Stimulated activated naive B cell treated with anti-CD40 and anti-IgM and Interleukin-4, amounts not matched to agents 10 μg/mL and 1 μg/mL and 100 μg/mL, for 72 hours (primary cell): ENCODE measurements at regions not wholly inside any gene's neighbourhood (a gene's known extent, or its start where the extent isn't known, plus 50 kb on each side); places are given as distances from the start of the nearest gene placed in this dataset.

Source experiments
- ATAC-seq, 2 donors: fragments of 150-1000 bp; cut with Tn5 transposase; replicated peaks; 2 replicates each; pipeline ENCODE4 v1.10.0; 2021; ENCODE audit warnings: moderate library complexity in 1 of 2
- DNase-seq: peaks from one replicate; pipeline ENCODE4 v3.0.0; 2021
- H3K27ac Mint-ChIP-seq: one replicate; pipeline ENCODE4 v1.8.0; 2022; ENCODE audit warnings: mild to moderate bottlenecking, mixed read lengths
- H3K27me3 Mint-ChIP-seq, 2 donors: one replicate each; pipeline ENCODE4 v1.8.0; 2022; ENCODE audit warnings: mixed read lengths in 2 of 2
- H3K36me3 Mint-ChIP-seq, 2 donors: one replicate each; pipeline ENCODE4 v1.8.0; 2022; ENCODE audit warnings: mixed read lengths in 2 of 2, mild to moderate bottlenecking in 1 of 2
- H3K4me1 Mint-ChIP-seq, 2 donors: one replicate each; pipeline ENCODE4 v1.8.0; 2022; ENCODE audit warnings: mixed read lengths in 2 of 2, mild to moderate bottlenecking in 1 of 2
- H3K4me3 Mint-ChIP-seq, 2 donors: one replicate each; pipeline ENCODE4 v1.8.0; 2022; ENCODE audit warnings: mild to moderate bottlenecking in 2 of 2, mixed read lengths in 2 of 2, moderate library complexity in 1 of 2
- H3K9me3 Mint-ChIP-seq, 2 donors: one replicate each; pipeline ENCODE4 v1.8.0; 2022; ENCODE audit warnings: mixed read lengths in 2 of 2, mild to moderate bottlenecking in 1 of 2

DNA sequence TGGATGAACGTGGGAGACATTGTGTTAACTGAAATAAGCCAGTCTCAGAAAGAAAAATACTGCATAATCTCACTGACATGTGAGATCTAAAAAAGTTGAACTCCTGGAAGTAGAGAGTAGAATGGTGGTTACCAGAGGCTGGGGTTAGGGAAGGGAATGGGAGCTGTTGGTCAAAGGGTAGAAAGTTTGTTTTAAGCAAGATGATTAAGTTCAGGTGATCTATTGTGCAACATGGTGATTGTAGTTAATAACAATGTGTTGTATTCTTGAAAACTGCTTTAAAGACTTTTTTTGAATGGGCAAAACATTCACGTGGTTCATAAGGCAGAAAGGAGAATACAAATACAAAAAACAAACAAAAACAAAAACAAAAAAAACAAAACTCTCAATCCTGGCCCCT is 460.4 kb upstream of the TBX3 start:
- Mint-ChIP-seq H3K9me3 (peaks cover 9% of the 10 kb centered on the region in 2 donors), H3K4me1 (no peaks in the 10 kb centered on the region), H3K4me3 (no peak overlapping the region), H3K36me3 (no peaks in the 10 kb centered on the region), H3K27ac (no peak overlapping the region), H3K27me3 (peaks cover 0 to 6% of the 10 kb centered on the region in 2 donors)
- ATAC-seq (no peak), DNase-seq (no peak)

DNA sequence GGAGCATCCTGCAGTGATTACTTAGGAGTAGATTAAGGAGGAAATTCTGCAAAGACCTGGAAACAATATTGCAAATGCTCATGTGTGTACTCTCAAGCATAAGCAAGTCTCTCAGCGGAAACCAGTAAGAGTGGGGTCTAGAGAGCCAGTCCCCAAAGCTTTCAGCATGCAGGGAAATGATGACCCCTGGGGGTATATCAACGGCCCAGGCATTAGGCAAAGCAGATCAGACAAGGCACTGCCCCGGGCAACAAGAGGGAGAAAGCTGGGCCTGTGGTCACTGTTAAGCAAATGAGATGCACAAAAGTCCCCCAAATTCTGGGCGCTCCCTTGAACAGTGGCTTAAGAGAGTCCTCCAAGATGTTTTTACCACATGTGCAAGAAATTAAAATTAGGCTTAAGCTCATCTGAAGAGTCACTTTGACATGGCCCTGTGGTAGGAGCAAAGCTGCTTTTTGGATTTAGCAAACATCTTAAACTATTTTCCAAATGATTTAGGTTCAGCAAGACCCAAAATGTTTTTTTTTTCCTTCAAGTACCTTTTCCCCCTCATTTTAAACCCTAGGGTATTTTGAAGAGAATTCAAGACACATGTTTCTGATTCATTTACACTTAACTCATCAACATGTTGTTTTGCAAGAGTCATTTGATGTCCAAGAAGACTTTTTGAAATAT is 457.1 kb upstream of the TBX3 start:
- H3K27me3 Mint-ChIP-seq, result peaks cover 0 to 9% of the 10 kb centered on the region in 2 donors
- DNase-seq, result no peak

DNA sequence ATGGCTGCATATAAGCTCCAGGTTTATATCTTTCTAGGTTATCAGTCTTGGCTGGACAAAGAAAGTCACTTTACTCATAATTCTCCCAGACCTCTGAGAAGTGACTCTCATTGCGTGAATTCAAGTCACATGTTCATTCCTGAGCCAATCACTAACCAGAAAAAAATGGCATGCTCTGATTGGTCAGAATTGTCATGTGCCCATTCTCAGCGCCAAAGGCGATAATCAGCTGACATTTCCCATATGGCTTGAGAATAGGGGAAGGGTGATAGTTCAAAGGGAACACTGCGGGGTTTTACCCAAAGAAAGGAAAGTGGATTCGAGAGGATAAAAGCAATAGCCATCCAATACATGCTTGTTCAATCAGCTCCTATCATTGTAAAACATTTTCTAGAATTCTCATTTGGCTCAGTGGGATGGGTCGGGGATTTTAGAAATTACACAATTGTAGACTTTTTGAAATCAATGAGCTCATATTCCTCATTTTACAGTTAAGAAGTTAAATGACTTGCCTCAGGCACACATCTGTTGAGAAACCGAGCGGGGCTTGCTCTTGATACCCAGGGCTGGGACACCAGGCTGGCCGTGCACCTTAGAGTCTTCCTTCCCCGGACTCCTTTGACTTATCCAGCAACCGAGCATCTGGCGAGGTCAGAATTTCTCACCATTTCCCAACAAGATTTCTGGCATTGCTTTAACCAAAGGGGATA is 454.0 kb upstream of the TBX3 start:
- DNase-seq, result no peak
- no peak overlapping the region for H3K27ac Mint-ChIP-seq
- ATAC-seq, result no peak
- H3K9me3 Mint-ChIP-seq, result peaks cover 3 to 7% of the 10 kb centered on the region in 2 donors
- H3K4me3 Mint-ChIP-seq, result no peak overlapping the region
- no peaks in the 10 kb centered on the region for H3K36me3 Mint-ChIP-seq
- H3K4me1 Mint-ChIP-seq, result no peaks in the 10 kb centered on the region
- peaks cover 0 to 9% of the 10 kb centered on the region in 2 donors for H3K27me3 Mint-ChIP-seq

More for the DNA sequence above, 457.1 kb upstream of the TBX3 start:
- ATAC-seq, result no peak
- Mint-ChIP-seq H3K9me3 (peaks cover 3 to 13% of the 10 kb centered on the region in 2 donors), H3K4me3 (no peak overlapping the region), H3K4me1 (no peaks in the 10 kb centered on the region), H3K36me3 (no peaks in the 10 kb centered on the region), H3K27ac (no peak overlapping the region)

DNA sequence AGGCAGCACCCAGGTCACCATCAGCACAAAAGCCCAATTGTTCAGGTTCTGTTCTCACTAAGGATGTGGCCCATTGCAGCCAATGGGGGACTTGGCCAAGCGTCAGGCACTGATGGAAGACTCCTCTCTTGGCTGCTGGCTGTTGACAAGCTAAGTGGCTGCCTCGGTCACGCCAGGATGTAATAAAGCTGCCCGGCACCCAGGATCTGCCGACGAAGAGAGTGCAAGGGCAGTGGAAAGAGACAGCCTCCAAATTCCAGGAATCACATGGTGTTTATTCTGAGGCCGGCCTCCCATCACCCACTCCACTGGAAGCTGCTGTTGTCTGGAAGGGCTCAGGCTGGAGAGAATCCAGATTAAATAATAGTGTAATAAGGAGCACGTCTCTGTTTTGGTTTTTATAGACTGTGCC is 451.8 kb upstream of the TBX3 start:
- peaks cover 0 to 9% of the 10 kb centered on the region in 2 donors for H3K27me3 Mint-ChIP-seq
- no peak overlapping the region for H3K27ac Mint-ChIP-seq
- no peaks in the 10 kb centered on the region for H3K36me3 Mint-ChIP-seq
- no peak for DNase-seq
- ATAC-seq, result no peak
- no peaks in the 10 kb centered on the region for H3K4me1 Mint-ChIP-seq
- peaks cover 3 to 7% of the 10 kb centered on the region in 2 donors for H3K9me3 Mint-ChIP-seq
- no peak overlapping the region for H3K4me3 Mint-ChIP-seq

DNA sequence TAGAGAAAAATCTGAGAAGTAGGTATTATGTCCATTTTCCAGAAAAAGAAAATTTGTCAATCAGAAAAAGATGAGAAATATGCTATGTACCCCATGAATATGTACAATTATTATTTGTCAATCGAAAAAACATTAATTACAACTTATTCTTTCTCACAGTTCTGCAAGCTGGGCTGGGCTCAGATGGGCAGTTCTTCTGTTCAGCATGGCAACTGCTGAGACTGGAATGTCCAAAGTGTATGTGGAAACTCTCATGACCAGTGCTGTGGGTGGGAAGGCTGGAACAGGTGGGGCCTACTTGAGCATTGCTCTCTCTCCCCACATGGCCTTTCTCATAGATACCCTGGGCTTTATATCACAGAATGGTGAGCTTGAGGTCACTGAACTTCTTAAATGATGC is 450.3 kb upstream of the TBX3 start:
- no peaks in the 10 kb centered on the region for H3K4me1 Mint-ChIP-seq
- H3K9me3 Mint-ChIP-seq, result peaks cover 3 to 9% of the 10 kb centered on the region in 2 donors
- ATAC-seq (no peak), DNase-seq (no peak)
- H3K36me3 Mint-ChIP-seq, result no peaks in the 10 kb centered on the region
- no peak overlapping the region for H3K27ac Mint-ChIP-seq
- H3K4me3 Mint-ChIP-seq, result no peak overlapping the region
- H3K27me3 Mint-ChIP-seq, result peaks cover 0 to 9% of the 10 kb centered on the region in 2 donors

DNA sequence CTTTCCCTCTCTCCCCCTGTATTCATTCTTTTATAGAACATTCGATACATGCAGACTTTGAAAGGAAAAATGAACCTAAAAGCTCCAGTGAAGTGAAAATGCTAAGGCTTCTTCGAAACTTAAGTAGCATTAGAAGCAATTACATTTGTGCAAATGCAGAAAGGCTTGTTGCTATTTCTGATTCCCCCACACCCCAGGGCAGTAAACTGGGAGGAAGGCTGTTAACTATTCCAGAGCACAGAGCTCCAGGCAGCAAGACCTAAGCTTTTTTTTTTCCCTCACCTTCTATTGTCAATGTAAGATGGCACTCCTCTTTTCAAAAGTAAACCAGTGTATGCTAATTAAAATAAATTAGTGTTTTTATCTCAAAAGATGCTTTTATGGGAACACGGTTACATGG is 448.9 kb upstream of the TBX3 start:
- H3K9me3 Mint-ChIP-seq, result peaks cover 3 to 7% of the 10 kb centered on the region in 2 donors
- no peak for DNase-seq
- H3K36me3 Mint-ChIP-seq, result no peaks in the 10 kb centered on the region
- no peak overlapping the region for H3K27ac Mint-ChIP-seq
- ATAC-seq, result no peak
- peaks cover 0 to 9% of the 10 kb centered on the region in 2 donors for H3K27me3 Mint-ChIP-seq
- H3K4me1 Mint-ChIP-seq, result no peaks in the 10 kb centered on the region
- no peak overlapping the region for H3K4me3 Mint-ChIP-seq

DNA sequence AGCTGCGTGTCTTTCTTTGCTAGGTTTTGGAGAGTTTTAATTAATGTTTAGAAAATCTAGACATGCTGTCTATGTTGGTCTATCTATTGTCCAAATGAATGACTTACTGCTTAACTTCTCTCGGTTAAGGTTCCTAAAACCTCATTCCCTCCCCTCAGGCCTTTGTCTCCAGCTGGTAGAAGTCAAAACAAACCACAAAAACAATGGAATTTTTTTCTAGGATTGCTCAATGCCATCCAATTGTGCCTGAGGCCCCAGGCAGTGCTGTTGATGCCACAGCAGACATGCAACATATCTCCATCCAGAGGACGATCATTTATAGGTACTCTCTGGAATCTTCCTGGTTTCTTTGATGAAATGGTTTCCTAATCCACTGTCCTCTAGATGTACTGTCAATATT is 448.2 kb upstream of the TBX3 start:
- Mint-ChIP-seq H3K27me3 (peaks cover 0 to 9% of the 10 kb centered on the region in 2 donors), H3K4me1 (no peaks in the 10 kb centered on the region), H3K27ac (no peak overlapping the region), H3K4me3 (no peak overlapping the region), H3K36me3 (no peaks in the 10 kb centered on the region), H3K9me3 (peaks cover 0 to 4% of the 10 kb centered on the region in 2 donors)
- DNase-seq (no peak), ATAC-seq (no peak)

DNA sequence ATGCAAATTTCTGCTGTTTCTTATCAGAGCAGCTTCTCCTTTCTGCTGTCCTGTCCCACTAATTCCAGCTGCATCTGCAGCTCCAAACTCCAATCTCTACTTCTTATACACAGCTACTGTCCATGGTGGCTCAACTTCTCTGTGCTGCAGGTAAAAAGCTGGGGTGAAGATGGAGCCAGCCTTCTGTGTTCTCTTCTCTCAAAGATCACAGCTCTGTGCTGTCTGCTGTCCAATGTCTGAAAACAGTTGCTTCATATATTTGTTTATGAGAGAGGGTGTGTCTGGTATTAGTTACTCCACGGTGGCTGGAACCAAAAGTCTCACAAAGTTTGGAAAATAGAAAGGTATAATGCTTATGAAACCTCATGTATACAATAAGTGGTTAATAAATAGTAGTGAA is 445.8 kb upstream of the TBX3 start:
- peaks cover 0 to 3% of the 10 kb centered on the region in 2 donors for H3K9me3 Mint-ChIP-seq
- DNase-seq, result no peak
- H3K36me3 Mint-ChIP-seq, result no peaks in the 10 kb centered on the region
- no peaks in the 10 kb centered on the region for H3K4me1 Mint-ChIP-seq
- ATAC-seq, result no peak
- no peak overlapping the region for H3K4me3 Mint-ChIP-seq
- H3K27me3 Mint-ChIP-seq, result no peaks in the 10 kb centered on the region
- no peak overlapping the region for H3K27ac Mint-ChIP-seq

DNA sequence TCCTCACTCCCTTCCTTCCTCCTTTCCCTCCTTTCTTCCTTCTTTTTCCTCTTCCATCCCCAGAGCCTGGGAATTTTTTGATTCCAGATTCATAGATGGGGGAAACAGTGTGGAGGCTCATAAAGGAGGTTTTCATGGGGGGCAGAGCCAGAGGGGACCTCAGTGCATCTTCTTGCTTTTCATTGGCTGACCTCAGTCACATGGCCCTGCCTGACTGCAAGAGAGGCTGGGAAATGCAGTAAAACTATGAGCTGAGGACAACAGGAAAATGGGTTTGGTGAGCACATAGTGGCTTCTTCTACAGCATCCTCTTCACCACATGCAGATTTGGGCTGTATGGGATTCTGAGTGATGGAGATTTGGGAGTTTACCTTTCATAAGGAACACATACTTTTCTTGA is 437.1 kb upstream of the TBX3 start:
- ATAC-seq (no peak), DNase-seq (no peak)
- Mint-ChIP-seq H3K27ac (no peak overlapping the region), H3K9me3 (peaks cover 11 to 19% of the 10 kb centered on the region in 2 donors), H3K4me1 (no peaks in the 10 kb centered on the region), H3K4me3 (no peak overlapping the region), H3K27me3 (no peaks in the 10 kb centered on the region), H3K36me3 (no peaks in the 10 kb centered on the region)

DNA sequence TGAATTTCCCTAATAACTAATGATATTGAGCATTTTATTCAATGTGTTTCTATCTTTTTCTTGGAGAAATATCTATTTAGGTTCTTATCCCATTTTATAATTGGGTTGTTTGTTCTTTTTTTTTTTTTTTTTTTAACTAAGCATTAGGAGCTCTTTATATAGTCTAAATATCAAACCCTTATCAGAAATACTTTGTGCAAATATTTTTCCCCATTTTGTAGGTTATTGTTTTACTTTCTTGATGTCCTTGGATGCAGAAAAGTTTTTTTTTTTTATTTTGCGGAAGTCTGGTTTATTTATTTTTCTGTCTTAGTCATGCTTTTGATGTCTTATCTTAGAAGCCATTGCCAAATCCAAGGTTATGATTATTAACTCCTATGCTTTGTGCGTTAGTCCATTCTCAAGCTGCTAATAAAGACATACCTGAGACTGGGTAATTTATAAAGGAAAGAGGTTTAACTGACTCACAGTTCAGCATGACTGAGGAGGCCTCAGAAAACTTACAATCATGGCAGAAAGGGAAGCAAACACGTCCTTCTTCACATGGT is 434.3 kb upstream of the TBX3 start:
- peaks cover 11 to 18% of the 10 kb centered on the region in 2 donors for H3K9me3 Mint-ChIP-seq
- no peak overlapping the region for H3K4me3 Mint-ChIP-seq
- ATAC-seq (no peak), DNase-seq (no peak)
- H3K27me3 Mint-ChIP-seq, result no peaks in the 10 kb centered on the region
- no peaks in the 10 kb centered on the region for H3K4me1 Mint-ChIP-seq
- no peaks in the 10 kb centered on the region for H3K36me3 Mint-ChIP-seq
- no peak overlapping the region for H3K27ac Mint-ChIP-seq

DNA sequence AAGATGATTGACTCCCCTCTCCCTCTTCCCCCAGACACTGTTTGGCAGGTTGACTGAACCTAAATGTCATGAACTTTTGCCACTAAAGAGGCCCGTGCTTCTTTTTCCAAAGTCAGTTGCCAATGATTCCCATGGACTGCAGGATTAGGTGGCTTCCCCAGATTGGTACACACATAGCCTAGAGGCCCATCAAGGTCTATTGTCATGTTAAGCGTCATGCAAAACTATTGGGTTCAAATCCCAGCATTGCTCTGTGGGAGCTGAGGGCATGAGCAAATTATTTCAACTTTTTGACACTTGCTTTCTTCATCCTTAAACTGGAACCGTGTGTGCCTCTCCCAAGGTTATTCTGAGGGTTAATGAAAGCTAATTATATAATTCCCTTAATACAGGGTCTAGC is 430.2 kb upstream of the TBX3 start:
- ATAC-seq (no peak), DNase-seq (no peak)
- Mint-ChIP-seq H3K4me3 (no peak overlapping the region), H3K9me3 (peaks cover 11 to 13% of the 10 kb centered on the region in 2 donors), H3K4me1 (no peaks in the 10 kb centered on the region), H3K27me3 (no peaks in the 10 kb centered on the region), H3K36me3 (no peaks in the 10 kb centered on the region), H3K27ac (no peak overlapping the region)

DNA sequence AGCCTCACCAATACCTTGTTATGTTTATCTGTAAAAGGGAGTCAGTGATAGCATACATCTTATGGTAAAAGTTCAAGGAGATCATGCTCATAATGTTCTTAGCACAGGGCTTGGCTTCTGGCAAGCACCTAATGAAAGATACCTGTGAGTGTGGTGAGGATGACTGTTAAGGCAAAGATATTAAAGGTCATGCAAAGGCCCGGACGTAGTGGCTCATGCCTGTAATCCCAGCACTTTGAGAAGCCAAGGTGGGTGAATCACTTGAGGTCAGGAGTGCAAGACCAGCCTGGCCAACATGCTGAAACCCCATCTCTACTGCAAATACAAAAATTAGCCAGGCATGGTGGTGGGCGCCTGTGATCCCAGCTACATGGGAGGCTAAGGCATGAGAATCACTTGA is 425.9 kb upstream of the TBX3 start:
- Mint-ChIP-seq H3K4me1 (no peaks in the 10 kb centered on the region), H3K36me3 (no peaks in the 10 kb centered on the region), H3K27ac (no peak overlapping the region), H3K9me3 (peaks cover 8 to 9% of the 10 kb centered on the region in 2 donors), H3K27me3 (no peaks in the 10 kb centered on the region), H3K4me3 (no peak overlapping the region)
- DNase-seq, result no peak
- ATAC-seq, result no peak

DNA sequence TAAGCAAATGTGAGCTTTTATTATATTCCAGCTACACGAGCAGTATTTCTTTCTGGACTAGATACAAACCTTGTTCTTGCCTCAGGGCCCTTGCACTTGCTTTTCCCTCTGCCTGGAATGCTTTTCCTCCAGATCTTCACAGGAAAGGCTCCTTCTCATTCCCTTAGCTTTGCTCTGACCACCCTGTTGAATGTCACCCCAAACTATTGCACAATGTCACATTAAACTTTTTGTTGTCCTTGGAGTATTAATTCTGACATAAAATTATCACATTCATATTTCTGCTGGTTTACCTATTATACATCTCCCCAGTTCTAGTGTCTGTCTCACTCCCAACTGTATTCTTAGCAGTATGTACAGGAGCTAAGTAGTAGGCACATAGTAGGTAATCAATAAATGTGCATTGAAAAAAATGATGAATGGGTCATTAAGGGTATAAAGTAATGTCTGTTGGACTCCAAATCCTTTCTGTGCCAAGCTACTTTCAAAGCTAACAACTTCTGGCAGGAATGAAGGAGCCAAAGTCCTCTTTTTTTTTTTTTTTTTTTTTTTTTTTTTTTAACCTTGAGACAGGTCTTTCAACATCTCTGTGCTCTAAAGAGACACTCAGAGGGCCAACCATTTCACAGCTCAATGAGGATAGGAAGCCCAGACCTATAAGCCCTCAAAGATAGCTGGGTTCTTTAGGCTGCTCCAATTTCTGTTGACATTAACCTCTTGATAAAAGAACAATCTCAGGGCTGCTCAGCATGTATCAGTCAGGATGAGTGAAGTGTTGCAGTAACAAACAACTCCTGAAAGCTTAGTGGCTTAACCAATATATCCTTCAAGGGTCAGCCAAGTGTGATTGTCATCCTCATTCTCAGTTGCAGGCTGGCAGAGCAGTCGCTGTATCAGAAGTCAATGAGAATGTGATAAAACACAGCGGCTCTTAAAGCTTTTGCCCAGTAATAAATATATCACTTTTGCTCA is 424.4 kb upstream of the TBX3 start:
- DNase-seq, result no peak
- H3K27ac Mint-ChIP-seq, result no peak overlapping the region

More for the DNA sequence above, 424.4 kb upstream of the TBX3 start:
- H3K9me3 Mint-ChIP-seq, result peaks cover 9 to 11% of the 10 kb centered on the region in 2 donors
- ATAC-seq, result no peak
- H3K27me3 Mint-ChIP-seq, result no peaks in the 10 kb centered on the region
- no peaks in the 10 kb centered on the region for H3K36me3 Mint-ChIP-seq
- no peak overlapping the region for H3K4me3 Mint-ChIP-seq
- H3K4me1 Mint-ChIP-seq, result no peaks in the 10 kb centered on the region
